ENCODE measurements at regions not wholly inside any gene's neighbourhood (a gene's known extent, or its start where the extent isn't known, plus 50 kb on each side); places are given as distances from the start of the nearest gene placed in this dataset.

GRCh38 chr2:239749272-239749873, 275.8 kb downstream of the NDUFA10 start:
- DNase-seq (ENCODE audit: extremely low read depth in 1 of 2, low read depth in 1 of 2), result no peak

- DNase-seq (ENCODE audit: extremely low read depth in 1 of 2, low read depth in 1 of 2), result no peak
Measured at GRCh38 chr2:239748811-239749210, 276.3 kb downstream of the NDUFA10 start.

- no peak for DNase-seq (ENCODE audit: extremely low read depth in 1 of 2, low read depth in 1 of 2)
Measured at GRCh38 chr2:239747771-239748170, 277.4 kb downstream of the NDUFA10 start.

GRCh38 chr2:239747274-239747673, 277.9 kb downstream of the NDUFA10 start:
- DNase-seq (ENCODE audit: extremely low read depth in 1 of 2, low read depth in 1 of 2), result no peak

DNA sequence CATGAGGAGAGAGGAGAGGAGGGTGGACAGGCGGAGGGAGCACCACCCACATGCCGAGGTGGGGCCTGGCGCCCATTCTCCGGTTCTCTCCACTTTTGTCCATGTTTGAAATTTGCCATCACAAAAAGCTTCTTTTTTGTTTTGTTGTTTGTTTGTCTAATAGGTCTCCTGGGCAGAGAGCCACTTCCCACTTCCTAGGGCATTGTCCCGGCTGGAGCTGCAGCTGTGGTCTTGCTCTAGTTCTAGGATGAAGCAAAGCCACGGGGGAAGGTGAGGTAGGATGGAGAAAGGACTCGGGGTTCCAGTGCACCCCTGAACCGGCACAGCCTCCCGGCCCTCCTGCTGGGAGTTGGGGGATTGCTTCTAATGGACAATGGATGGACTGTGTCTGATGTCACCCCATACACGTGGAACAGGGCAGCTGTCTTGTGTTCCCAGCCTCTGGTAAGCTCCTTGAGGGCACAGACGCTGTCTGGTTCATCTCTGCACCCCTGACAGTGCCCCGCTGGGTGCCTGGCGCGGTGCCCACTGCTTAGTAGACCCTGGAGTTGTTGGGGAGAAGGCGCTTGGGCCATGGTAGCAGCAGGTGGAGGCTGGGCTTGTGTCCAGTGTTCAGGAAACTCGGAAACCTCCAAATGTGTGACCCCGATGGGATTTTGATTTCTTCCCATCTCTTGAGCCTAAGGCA, 278.4 kb downstream of the NDUFA10 start:
- no peak for DNase-seq (ENCODE audit: extremely low read depth in 1 of 2, low read depth in 1 of 2)

GRCh38 chr2:239745386-239746227, 279.5 kb downstream of the NDUFA10 start:
- no peak for DNase-seq (ENCODE audit: extremely low read depth in 1 of 2, low read depth in 1 of 2)

GRCh38 chr2:239744706-239745340, 280.3 kb downstream of the NDUFA10 start:
- DNase-seq (ENCODE audit: extremely low read depth in 1 of 2, low read depth in 1 of 2), result no peak

DNA sequence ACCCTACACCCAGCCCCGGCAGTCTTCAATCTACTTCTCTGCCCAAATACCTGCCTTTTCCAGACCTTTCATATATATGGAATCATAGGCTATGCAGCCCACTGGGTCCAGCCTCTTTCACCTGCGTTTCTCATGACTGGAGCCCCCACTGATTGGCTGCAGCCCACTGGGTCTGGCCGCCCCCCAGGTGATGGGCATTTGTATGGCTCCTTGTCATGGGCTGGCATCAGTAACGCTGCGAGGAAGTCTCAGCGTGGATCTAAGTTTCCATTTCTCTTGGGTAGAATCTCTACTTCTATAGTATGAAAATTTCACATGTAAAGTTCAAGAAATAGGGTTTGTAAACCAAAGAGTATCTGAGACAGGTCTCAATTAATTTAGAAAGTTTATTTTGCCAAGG, 281.9 kb downstream of the NDUFA10 start:
- DNase-seq (ENCODE audit: extremely low read depth in 1 of 2, low read depth in 1 of 2), result no peak

- no peak for DNase-seq (ENCODE audit: extremely low read depth in 1 of 2, low read depth in 1 of 2)
Measured at GRCh38 chr2:239742377-239742776, 282.8 kb downstream of the NDUFA10 start.

DNA sequence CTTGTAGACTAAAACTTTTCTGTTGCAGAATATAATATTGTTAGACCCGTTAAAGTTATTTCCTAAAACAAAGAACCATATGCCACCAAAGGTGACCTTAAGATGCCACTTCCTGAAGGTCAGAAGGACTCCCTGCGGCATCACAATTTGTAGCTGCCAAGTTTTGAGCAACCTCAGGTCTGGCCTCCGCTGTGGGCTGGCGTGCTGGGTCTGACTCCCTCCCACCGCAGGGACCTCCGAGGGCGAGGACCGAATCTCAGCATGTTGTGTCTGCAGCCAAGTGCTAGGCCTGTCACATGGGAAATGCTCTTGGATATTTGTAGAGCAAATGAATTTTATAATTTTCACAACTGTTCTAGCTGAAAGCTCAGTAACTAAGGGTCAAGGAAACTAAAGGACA, 285.9 kb downstream of the NDUFA10 start:
- no peak for DNase-seq (ENCODE audit: extremely low read depth in 1 of 2, low read depth in 1 of 2)

- DNase-seq (ENCODE audit: extremely low read depth in 1 of 2, low read depth in 1 of 2), result no peak
Measured at GRCh38 chr2:239738159-239738558, 287.0 kb downstream of the NDUFA10 start.

DNA sequence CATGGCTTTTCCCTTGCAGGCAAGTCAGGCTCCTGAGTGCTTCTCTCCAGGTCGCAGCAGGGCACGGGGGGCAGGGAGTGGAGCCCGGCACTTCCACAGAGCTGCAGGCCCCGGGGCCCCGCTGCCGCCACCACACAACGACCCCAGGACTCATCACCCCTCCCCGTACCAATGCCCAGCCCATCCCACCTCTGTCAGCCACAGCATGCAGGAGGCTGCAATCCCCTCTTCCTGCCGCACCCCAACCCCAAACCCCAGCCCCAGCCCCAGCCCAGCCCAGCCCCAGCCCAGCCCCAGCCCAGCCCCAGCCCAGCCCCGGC, 288.0 kb downstream of the NDUFA10 start:
- DNase-seq (ENCODE audit: extremely low read depth in 1 of 2, low read depth in 1 of 2), result no peak

- DNase-seq (ENCODE audit: extremely low read depth in 1 of 2, low read depth in 1 of 2), result no peak
Measured at GRCh38 chr2:239736358-239737143, 288.6 kb downstream of the NDUFA10 start.

DNA sequence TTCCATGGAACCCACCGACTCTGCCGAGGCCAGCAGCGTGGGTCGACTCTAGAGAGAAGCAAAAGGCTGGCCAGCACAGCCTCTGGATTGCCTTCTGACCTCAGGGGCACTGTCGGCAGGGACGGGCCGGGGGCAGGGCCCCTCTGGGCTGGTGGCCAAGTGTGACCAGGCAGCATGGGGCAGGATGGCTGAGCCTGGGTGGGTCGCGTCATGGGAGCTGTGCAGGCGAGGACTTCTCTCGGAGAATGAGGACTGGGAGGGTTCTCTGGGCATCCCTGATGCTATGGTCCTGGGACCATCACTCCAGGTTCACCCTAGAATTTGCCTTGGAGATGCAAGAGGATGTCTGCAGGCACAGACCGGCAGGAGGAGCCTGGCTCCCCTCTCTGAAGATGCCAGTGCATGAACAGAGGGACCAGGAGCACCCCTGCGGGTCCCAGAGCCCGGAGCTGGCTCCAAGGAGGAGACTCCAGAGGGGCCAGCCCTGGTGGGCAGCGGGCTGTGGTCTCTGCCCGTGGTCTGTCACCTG, 289.2 kb downstream of the NDUFA10 start:
- no peak for DNase-seq (ENCODE audit: extremely low read depth in 1 of 2, low read depth in 1 of 2)

- DNase-seq (ENCODE audit: extremely low read depth in 1 of 2, low read depth in 1 of 2), result no peak
Measured at GRCh38 chr2:239735131-239735828, 289.9 kb downstream of the NDUFA10 start.

DNA sequence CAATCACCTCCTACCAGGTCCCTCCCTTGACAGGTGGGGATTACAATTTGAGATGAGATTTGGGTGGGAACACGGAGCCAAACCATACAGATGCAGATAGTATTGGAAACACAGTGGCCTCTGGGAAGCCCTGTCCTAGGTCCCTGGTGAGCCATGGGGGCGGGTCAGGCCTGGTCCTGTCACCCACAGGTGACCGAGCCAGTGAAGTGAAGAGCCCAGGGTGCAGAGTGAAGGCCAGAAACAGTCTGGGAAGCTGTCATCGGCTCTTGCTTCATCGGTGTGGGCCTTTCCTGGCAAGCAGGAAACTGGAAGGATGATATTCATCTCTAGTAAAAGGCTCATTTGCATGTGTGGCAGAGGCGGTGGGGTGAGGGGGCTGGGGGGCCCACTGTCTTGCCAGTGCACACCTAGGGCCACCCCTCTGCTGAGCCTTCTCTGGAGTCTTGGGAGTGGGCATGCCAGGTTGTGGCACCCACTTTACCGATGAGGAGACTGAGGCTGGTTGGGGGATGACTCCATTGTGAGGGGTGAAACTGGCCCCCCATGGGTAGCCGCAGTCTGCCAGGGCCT, 290.6 kb downstream of the NDUFA10 start:
- DNase-seq (ENCODE audit: extremely low read depth in 1 of 2, low read depth in 1 of 2), result no peak

- no peak for DNase-seq (ENCODE audit: extremely low read depth in 1 of 2, low read depth in 1 of 2)
Measured at GRCh38 chr2:239732666-239733010, 292.5 kb downstream of the NDUFA10 start.

GRCh38 chr2:239731998-239732665, 293.0 kb downstream of the NDUFA10 start:
- no peak for DNase-seq (ENCODE audit: extremely low read depth in 1 of 2, low read depth in 1 of 2)

DNA sequence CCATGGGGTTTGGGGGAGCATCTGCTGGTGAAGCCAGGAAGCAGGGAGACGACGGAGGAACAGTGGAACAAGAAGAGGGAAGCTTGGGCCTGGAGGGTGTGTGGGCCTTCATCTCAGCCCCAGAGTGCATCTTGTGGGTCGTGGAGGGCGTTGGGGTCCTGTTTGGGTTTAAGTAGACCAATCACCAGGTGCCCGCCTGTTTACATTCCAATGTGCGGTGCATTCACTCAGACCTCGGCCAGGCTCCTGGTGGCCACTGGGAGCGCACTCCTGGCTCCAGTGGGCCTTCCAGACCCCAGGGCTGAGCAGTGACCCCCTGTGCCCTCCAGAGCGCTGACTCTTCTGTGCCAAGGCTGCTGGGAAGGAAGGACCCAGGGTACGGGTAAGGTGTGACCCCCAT, 293.7 kb downstream of the NDUFA10 start:
- no peak for DNase-seq (ENCODE audit: extremely low read depth in 1 of 2, low read depth in 1 of 2)

Data from activated CD8-positive, alpha-beta memory T cell treated with anti-CD3 and anti-CD28 coated beads for 1 hour (primary cell).